IMR-90 (cell line): ENCODE measurements at regions not wholly inside any gene's neighbourhood (a gene's known extent, or its start where the extent isn't known, plus 50 kb on each side); places are given as distances from the start of the nearest gene placed in this dataset.

Experiments
- ATAC-seq: fragments of 200-7000 bp; cut with Tn5 transposase; 2 replicates; pipeline ENCODE4 v1.9.1; 2020; ENCODE audit warnings: low read depth, mild to moderate bottlenecking, moderate library complexity
- BruUV-seq: library from RNA; stranded (reverse); fragments of 400-500 nt; replicated peaks from 2 replicates; lab custom pipeline; 2021; lab: Mats Ljungman, UMichigan
- CTCF ChIA-PET: fragments of 300-600 bp; formaldehyde crosslinking; extraction: SDS; loops from one replicate; lab custom pipeline; 2021; ENCODE audit warnings: antibody characterized with exemption; lab: Yijun Ruan, JAX
- POLR2A ChIA-PET: fragments of 300-600 bp; sonication (Branson Sonifier 250); formaldehyde crosslinking; loops from one replicate; lab custom pipeline; 2022; ENCODE audit warnings: antibody characterized with exemption; ENCODE audit not compliant: unreplicated experiment; lab: Charles Lee
- DNase-seq: peaks from one replicate; pipeline ENCODE4 v3.0.0; 2013
- H2AFZ ChIP-seq: replicated peaks from 2 replicates; pipeline ENCODE3; 2013; ENCODE audit warnings: low read length, mild to moderate bottlenecking; ENCODE audit not compliant: poor library complexity
- H2AK5ac ChIP-seq: 2 replicates; pipeline ENCODE4 v1.6.1; 2013; ENCODE audit warnings: low read depth, low read length, inconsistent platforms
- H2AK9ac ChIP-seq: replicated peaks from 2 replicates; pipeline ENCODE3; 2013; ENCODE audit warnings: mild to moderate bottlenecking, low read depth, low read length, moderate library complexity; ENCODE audit not compliant: poor library complexity
- H2BK120ac ChIP-seq: 2 replicates; pipeline ENCODE4 v1.6.1; 2013; ENCODE audit warnings: low read depth, low read length, inconsistent platforms
- H2BK15ac ChIP-seq: 3 replicates; pipeline ENCODE4 v1.6.1; 2013; ENCODE audit warnings: low read depth, low read length, inconsistent platforms
- H2BK20ac ChIP-seq: 2 replicates; pipeline ENCODE4 v1.6.1; 2013; ENCODE audit warnings: low read depth, mild to moderate bottlenecking, inconsistent platforms, low read length, moderate library complexity
- H2BK5ac ChIP-seq: 2 replicates; pipeline ENCODE4 v1.6.1; 2013; ENCODE audit warnings: mild to moderate bottlenecking, low read depth, low read length, inconsistent platforms; ENCODE audit not compliant: poor library complexity, severe bottlenecking
- H3K14ac ChIP-seq: replicated peaks from 2 replicates; pipeline ENCODE4 v1.6.1; 2013; ENCODE audit warnings: low read depth, low read length, inconsistent platforms
- H3K18ac ChIP-seq: 2 replicates; pipeline ENCODE4 v1.6.1; 2013; ENCODE audit warnings: low read depth, low read length, control low read depth
- H3K23ac ChIP-seq: 2 replicates; pipeline ENCODE4 v1.6.1; 2013; ENCODE audit warnings: low read depth, low read length, inconsistent platforms
- H3K27ac ChIP-seq: 2 replicates; pipeline ENCODE4 v1.5.1; 2013; ENCODE audit warnings: mild to moderate bottlenecking, control low read depth, low read length; ENCODE audit not compliant: insufficient read depth
- H3K27me3 ChIP-seq: 2 replicates; pipeline ENCODE4 v1.6.1; 2013; ENCODE audit warnings: low read length; ENCODE audit not compliant: control insufficient read depth, insufficient read depth
- H3K36me3 ChIP-seq: 2 replicates; pipeline ENCODE4 v1.6.1; 2013; ENCODE audit warnings: low read length, mixed read lengths; ENCODE audit not compliant: control insufficient read depth, insufficient read depth
- H3K4ac ChIP-seq: 2 replicates; pipeline ENCODE4 v1.6.1; 2013; ENCODE audit warnings: low read depth, low read length, inconsistent platforms
- H3K4me1 ChIP-seq: 2 replicates; pipeline ENCODE4 v1.6.1; 2013; ENCODE audit warnings: low read length, mixed read lengths; ENCODE audit not compliant: control insufficient read depth, insufficient read depth
- H3K4me2 ChIP-seq: 2 replicates; pipeline ENCODE4 v1.6.1; 2013; ENCODE audit warnings: low read depth, mild to moderate bottlenecking, control low read depth, low read length, moderate library complexity
- H3K4me3 ChIP-seq: 2 replicates; pipeline ENCODE4 v1.5.1; 2013; ENCODE audit warnings: low read depth, mild to moderate bottlenecking, control low read depth, low read length, moderate library complexity; ENCODE audit not compliant: insufficient read depth
- H3K56ac ChIP-seq: 2 replicates; pipeline ENCODE4 v1.6.1; 2013; ENCODE audit warnings: low read length, inconsistent platforms; ENCODE audit not compliant: insufficient read depth; ENCODE audit errors: extremely low read depth
- H3K79me1 ChIP-seq, 2 experiments: 2 replicates each; pipeline ENCODE4 v1.6.1; 2013; ENCODE audit warnings: low read length in 2 of 2, inconsistent platforms in 1 of 2, low read depth in 1 of 2
- H3K9ac ChIP-seq: 2 replicates; pipeline ENCODE4 v1.6.1; 2013; ENCODE audit warnings: low read depth, low read length, control low read depth
- H3K9me1 ChIP-seq: 2 replicates; pipeline ENCODE4 v1.6.1; 2013; ENCODE audit warnings: low read length, inconsistent platforms; ENCODE audit not compliant: insufficient read depth
- H3K9me3 ChIP-seq: 2 replicates; pipeline ENCODE4 v1.6.1; 2013; ENCODE audit warnings: low read length; ENCODE audit not compliant: control insufficient read depth, insufficient read depth
- H4K20me1 ChIP-seq: 2 replicates; pipeline ENCODE4 v1.6.1; 2013; ENCODE audit warnings: low read length, inconsistent platforms; ENCODE audit not compliant: insufficient read depth
- H4K5ac ChIP-seq: 2 replicates; pipeline ENCODE4 v1.6.1; 2013; ENCODE audit warnings: mild to moderate bottlenecking, low read depth, low read length, control low read depth
- H4K8ac ChIP-seq, 2 experiments: 2 replicates each; pipeline ENCODE4 v1.6.1; 2013; ENCODE audit warnings: low read depth in 2 of 2, low read length in 2 of 2, control low read depth in 1 of 2, inconsistent platforms in 1 of 2
- H4K91ac ChIP-seq: 2 replicates; pipeline ENCODE4 v1.6.1; 2013; ENCODE audit warnings: low read depth, low read length, inconsistent platforms; ENCODE audit not compliant: insufficient read depth
- CEBPB ChIP-seq: IDR thresholded peaks from 2 replicates; pipeline ENCODE4 v1.6.1; 2012; ENCODE audit warnings: low read depth, low read length, improper control_type of control experiment
- WGBS, 2 experiments: methylation state at CpG; one replicate each; pipeline versions ENCODE4 v1.1.5 to v1.1.7; 2013; ENCODE audit warnings: missing lambda C conversion rate in 2 of 2; ENCODE audit not compliant: insufficient read length in 1 of 2; ENCODE audit errors: extremely low coverage in 2 of 2; 5-methylcytosine and 5-hydroxymethylcytosine counted together
- dilution Hi-C: fragments of 300-500 bp; cut with HindIII; formaldehyde crosslinking; loops from one replicate; pipeline ENCODE4 v1.14.3; 2018; ENCODE audit warnings: low sequenced_read_pairs; ENCODE audit not compliant: unreplicated experiment
- in situ Hi-C: fragments of 300-500 bp; cut with MboI; formaldehyde crosslinking; loops from 3 replicates; pipeline ENCODE4 v1.14.3; 2019; ENCODE audit warnings: low sequenced_read_pairs, inconsistent platforms, mixed read lengths
- intact Hi-C: fragments of 100-400 bp; cut with micrococcal nuclease; formaldehyde crosslinking; loops from 2 replicates; pipeline ENCODE4 v1.10.0; 2022

DNA sequence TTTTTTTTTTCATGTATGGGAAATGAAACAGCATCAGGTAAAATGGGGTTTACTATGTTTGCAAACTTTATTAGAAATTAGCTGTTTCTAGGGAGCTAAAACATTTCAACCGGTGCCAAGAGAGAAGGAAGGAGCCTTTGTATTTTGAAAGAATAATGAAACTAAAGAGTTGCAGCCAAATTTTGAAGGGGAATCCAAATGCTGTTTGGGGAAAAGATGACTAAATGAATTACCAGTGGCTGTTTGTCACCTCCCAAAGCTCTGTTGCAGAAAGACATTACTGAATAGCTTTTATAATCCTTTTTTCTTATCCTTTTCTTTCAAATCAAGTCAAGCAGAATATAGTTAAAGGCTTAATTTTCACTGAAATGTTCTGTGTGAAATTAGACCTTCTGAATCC is 591.3 kb upstream of the ADGRL2 start:
- in situ Hi-C loops: no loop called here
- Histone ChIP-seq H2AK9ac (no peak overlapping the region), H2BK15ac (no peak overlapping the region), H2BK120ac (no peak overlapping the region), H3K18ac (no peak overlapping the region), H2BK5ac (no peak overlapping the region), H3K27ac (no peak overlapping the region), H4K20me1 (no peaks in the 10 kb centered on the region), H3K36me3 (no peaks in the 10 kb centered on the region), H3K4me1 (no peaks in the 10 kb centered on the region), H3K79me1 (no peaks in the 10 kb centered on the region), H4K91ac (no peak overlapping the region), H3K4me3 (no peak overlapping the region), H2AFZ (no peak overlapping the region), H3K14ac (no peak overlapping the region), H2AK5ac (no peak overlapping the region), H3K56ac (no peak overlapping the region), H4K5ac (no peak overlapping the region), H3K4ac (no peak overlapping the region), H3K9me3 (no peaks in the 10 kb centered on the region), H3K9ac (no peak overlapping the region), H3K9me1 (no peaks in the 10 kb centered on the region), H3K23ac (no peak overlapping the region), H2BK20ac (no peak overlapping the region), H4K8ac (no peak overlapping the region), H3K27me3 (no peaks in the 10 kb centered on the region), H3K4me2 (no peak overlapping the region)
- ChIA-PET CTCF (interaction anchor here (0.5 kb wide), 1 partner anchor 22 kb away, joined by 3 read pairs; no protein-coding TSS in a partner anchor), POLR2A (no interaction called here)
- no CpG with 5 or more reads among the region's 1 CpG for WGBS, 2 experiments
- ATAC-seq (no peak), DNase-seq (no peak)
- intact Hi-C loops: no loop called here
- dilution Hi-C loops: no loop called here
- no peak for TF ChIP-seq CEBPB
- no TSS peak for BruUV-seq
